CD4-positive, alpha-beta T cell treated with Interferon alpha-2 for 1 hour (primary cell): ENCODE measurements at regions not wholly inside any gene's neighbourhood (a gene's known extent, or its start where the extent isn't known, plus 50 kb on each side); places are given as distances from the start of the nearest gene placed in this dataset.

Experiments used
- DNase-seq, 2 donors: peaks; one replicate each; pipeline ENCODE4 v3.0.0-alpha.2; 2020 to 2022

GRCh38 chr5:61596265-61596664 lies 264.2 kb downstream of the ZSWIM6 start:
- no peak for DNase-seq

DNA sequence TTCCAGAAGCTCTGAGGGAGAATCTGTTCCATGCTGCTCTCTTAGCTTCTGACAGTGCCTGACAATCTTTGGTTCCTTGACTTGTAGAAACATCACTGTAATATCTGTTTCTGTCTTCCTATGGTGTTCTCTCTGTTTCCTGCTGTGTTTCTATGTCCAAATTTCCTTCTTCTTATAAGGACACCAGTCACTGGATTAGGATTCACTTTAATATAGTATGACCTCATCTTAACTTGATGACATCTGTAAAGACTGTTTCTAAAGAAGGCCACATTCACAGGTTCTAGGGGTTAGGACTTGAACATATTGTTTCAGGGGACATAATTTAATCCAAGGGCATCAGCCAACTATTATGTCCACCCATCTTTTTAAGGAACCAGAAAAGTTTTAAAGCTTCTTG lies 265.6 kb downstream of the ZSWIM6 start:
- no peak for DNase-seq

DNA sequence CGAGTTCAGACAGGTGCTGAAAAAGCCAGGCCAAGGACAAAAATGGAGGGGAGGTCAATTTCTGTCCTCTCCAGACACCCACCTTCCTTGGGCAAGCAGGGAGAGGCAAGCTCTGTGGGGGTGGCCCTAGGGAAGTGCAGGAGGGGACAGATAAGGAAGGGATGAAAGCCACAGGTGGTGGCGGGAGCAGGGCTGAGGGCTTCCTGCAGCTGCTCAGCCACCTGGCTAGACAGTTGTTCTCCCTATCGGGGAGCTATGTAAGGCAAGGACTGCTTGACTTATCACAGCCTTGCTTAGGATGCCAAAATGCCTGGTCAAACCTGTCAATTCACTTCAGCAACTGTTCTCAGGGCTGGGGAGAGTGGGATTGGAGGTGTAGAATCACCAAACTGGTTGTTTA lies 266.1 kb downstream of the ZSWIM6 start:
- DNase-seq: no peak

GRCh38 chr5:61599370-61600122 lies 267.5 kb downstream of the ZSWIM6 start:
- no peak for DNase-seq

GRCh38 chr5:61600123-61600444 lies 268.0 kb downstream of the ZSWIM6 start:
- DNase-seq: no peak

DNA sequence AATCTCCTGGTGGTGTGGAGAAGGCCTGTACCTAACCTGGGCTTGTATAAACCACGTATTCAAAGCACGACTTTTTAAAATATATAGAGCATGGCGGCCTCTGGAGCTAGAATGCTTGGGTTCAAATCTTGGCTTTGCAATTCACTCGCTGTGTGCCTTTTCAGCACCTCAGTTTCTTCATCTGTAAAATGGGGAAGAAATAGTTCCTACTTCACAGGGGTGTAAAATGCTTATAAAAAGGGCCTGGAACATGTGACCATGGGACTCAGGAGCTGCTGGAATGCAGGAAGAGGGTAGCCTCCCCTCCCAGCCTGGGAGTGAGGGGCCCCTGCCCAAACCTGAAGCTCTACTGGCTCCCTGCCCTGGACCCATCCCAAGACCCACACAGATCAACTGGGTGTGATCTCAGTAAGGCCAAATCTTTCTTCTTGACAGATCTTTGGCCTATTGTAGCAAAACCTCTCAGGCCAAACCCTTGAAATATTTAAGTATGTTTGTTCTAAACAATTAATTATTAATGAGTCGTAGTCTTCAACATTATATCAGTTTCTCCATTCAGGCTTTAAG lies 269.0 kb downstream of the ZSWIM6 start:
- DNase-seq: no peak

- DNase-seq: no peak
These were observed 271.3 kb downstream of the ZSWIM6 start for GRCh38 chr5:61603211-61603908.

DNA sequence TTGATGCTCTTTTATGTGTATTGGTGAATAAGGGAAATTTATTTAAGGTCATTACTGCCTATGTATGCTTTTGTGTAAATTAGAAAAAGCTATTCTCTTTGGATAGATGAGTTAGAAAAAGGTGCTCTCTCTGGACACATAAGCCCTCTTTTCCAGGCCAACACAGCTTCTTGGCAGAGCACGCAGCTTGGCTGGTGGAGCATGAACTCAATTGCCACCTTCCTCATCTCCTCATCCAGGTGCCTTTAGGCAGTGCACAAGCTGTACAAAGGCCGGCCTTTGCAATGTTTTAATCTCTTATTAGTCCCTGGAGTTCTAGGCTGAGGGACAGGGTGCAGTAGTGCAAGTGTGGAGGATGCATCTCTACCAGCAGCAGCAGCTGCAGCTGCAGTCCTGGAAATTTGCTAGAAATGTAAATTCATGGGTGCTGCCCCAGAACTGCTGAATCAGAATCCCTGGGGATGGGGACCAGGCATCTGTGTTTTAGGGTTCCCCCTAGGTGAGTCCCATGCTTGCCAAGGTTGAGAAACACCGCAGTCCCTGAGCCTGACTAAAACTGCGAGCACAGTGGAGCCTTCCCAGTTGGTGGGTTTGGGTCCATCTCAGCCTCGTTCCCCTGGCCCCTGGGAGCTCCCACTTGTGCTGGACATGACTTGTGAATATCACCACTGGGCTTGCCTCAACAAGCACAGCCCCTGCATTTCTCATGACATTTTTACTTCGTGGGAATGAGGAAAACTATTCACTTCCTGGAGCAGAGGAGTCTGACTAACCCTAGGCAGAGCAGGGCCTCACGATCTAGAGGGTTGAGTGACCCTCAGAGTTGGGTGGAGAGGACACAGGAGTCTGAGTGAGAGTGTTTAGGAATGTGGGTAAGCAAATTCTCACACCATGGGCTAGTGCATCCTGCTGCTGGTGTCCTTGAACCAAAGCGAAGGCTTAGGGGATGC lies 272.3 kb downstream of the ZSWIM6 start:
- DNase-seq: no peak

DNA sequence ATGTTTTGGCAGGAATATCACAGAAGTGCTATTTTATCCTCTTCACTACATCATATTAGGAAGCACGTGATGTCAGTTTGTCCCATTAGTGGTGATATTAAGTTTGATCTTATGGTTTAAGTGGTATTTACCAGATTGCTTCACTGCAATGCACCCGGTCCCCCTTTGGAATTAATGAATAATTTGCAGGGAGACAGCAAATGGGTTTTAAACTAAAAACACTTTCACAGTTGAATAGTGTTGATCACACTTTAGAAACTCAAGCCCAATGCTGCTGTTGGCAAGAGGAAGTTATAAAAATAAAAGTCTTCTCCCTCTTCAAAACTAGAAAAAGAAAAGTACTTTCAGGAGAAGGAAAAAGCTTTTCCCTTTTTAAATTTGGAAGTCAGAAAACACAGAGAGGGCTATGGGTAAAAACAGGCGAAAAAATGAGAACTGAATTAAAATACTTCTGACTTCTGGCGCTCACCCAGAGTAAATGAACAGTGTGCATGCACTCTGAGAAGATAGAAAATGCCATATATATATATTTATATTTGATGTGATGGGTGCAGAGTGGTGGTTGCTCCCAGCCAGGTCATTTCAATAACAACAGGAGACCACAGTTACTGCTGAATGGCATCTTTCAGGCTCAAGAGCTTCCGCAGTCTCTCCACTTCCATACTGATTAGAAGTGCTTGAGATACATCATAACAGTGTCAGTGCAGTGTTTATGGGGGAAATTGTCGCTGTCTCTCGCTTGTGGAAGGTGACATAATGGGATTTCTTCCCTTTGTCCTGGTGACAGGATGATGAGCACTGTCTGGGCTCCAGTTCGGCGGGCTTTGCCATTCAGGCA lies 278.0 kb downstream of the ZSWIM6 start:
- no peak for DNase-seq

DNA sequence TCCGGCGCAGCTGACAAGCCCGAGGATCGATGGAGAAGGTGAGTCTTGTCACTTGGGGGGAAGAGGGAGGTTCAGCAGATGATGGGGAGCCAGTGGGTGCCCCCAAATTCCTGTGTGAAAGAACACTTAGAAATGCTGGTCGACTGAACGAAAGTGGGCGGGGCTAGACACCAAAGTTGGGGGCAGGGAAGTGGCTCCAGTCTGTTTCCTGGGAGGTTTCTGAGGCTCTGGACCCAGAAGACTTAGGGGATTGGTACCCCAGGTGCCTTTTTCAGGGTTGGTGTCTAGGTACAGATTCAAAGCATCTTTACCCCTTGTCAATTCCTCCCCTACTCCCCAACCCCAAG lies 278.6 kb downstream of the ZSWIM6 start:
- DNase-seq: no peak

GRCh38 chr5:61612431-61612830 lies 280.4 kb downstream of the ZSWIM6 start:
- DNase-seq: no peak

- no peak for DNase-seq
These were observed 281.6 kb downstream of the ZSWIM6 start for GRCh38 chr5:61613679-61614078.

- no peak for DNase-seq
These were observed 282.5 kb downstream of the ZSWIM6 start for GRCh38 chr5:61614606-61615005.

DNA sequence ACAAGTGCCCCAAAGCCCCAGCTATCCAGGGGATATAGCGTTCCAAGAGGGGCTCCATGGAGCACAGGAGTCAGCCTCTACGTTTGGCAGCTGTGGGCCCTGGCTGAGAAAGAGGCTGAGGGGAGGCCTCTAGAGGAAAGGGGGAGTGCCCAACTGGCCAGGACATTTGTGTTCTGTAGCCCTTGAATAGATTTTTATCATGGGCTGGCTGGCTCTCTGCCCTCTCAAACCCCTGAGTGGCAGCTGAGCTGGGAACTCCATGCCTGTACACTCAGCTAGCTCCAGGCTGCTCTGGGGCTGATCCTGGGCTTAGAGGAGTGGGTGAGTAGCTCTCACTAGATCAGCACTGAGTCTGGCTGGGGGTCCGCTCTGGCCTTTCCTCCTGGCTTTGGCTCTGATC lies 285.0 kb downstream of the ZSWIM6 start:
- DNase-seq: no peak

DNA sequence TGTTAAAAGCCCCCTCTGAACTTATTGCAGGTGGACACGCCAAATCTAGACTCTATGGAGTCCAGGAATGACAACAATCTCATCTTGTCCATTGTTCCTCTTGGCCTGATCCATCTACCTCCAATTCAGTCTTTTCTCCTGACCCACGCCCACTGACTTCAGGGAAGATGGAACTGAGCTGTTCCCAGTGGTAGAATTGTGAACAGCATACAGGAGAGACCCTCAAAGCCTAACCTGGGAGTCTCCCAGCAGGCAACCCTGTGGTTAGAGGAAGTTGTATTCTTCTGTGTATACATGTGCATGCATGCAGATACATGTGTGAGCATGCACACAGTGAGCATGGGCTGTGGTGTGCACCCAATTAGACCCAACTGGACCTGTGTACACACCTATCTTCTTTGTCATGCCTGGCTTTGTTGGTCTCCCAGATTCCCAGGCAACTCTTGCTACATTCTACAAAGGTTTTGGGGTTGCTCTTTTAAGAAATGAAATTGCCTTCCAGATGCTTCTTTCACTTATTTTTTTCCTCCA lies 286.0 kb downstream of the ZSWIM6 start:
- no peak for DNase-seq

GRCh38 chr5:61618577-61618976 lies 286.5 kb downstream of the ZSWIM6 start:
- no peak for DNase-seq

DNA sequence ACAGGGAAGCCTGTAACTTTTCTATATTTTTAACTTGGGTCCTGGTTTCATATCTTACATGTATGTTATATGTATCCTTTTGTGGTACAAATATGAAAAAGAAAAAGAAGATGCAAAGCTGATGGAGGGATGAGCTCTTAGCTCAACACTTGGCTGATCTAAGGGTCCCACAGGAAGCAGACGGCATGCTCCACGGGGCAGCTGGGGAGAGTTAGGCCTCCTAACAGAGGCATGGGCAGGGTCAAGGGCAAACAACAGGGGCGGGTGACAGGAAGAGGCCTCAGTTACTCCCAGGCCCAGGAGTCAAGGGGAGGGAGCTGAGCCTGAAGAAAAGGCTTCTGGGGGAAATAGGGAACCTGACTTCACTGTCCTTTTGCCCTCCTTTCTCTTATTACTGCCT lies 287.2 kb downstream of the ZSWIM6 start:
- DNase-seq: no peak

DNA sequence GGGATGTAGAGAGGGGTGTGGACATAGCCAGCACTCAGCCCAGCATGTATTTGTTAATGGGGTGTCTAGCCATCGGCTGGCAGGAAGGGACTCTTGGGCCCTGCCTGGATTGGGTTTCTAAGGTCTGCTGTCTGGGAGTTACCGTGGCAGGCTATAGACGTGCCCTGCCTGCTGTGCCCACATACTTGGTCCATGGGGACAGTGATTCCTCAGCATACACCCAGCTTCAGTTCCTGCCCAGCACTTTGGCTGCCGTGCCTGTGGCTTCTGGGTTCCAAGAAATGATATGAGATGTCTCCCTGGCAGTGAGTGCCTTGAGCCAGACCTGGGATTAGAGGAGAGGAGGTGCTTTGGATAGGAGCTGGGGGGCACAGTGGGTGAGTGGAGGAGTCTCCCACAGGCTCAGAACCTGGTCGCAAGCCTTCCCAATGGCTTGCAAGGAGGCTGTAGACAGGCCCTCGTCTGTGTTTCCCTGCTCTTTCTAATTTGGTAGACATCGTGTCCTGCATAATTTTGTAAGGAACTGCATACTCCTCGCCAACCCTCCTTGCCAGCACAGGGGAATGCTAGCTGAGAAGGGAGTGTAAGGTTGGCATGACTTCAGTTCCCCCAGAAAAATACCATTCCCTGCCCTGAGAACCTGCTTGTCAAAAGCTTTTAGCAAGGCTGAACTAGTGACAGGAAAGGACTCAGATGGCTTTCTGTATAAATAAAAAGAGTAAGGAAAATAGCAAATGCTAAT lies 287.9 kb downstream of the ZSWIM6 start:
- no peak for DNase-seq

DNA sequence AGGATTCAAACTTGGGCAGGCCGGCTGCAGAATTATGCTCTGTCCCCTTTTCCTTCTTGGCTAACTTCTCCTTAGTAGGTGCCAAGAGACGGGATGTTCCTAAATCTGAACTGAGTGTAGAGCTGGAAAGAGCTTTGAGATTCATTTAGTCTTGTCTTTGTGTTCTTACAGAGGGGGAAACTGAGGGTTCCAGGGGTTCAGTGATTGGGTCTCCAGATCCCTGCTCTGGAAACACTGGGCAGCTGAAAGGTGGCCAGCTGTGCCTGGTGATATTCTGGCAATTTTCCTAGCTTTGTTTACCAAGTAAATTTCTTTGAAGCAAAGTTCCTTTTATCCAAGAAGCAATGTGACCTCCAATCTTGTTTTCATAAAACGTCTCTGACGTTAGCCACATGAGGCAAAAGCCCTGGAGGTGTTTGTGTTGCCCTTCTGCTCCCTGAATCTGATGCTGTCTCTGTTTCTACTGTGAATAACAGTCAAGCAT lies 288.7 kb downstream of the ZSWIM6 start:
- no peak for DNase-seq

DNA sequence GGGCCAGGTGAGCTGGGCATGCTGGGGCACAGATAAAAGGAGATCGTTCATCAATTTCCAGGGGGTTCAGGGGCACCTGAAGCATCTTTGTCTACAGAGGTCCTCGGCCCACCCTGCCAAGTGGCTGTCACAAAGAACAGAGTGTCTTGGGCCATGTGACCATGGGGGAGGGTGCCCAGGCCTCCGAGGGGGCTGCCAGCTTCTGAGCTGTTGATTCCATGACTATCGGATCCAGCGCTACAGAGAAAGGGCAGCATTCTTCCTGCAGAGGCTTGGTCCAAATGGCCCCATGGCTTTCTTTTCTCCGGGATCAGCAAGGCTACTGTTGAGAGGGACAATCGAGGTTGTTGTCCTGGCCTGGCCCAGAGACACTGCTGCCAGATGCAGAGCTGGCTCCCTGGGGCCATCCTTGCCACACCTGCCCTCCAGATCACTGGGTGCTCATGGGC lies 289.2 kb downstream of the ZSWIM6 start:
- DNase-seq: no peak

- DNase-seq: no peak
These were observed 290.1 kb downstream of the ZSWIM6 start for GRCh38 chr5:61622156-61622555.
